ENCODE measurements at regions not wholly inside any gene's neighbourhood (a gene's known extent, or its start where the extent isn't known, plus 50 kb on each side); places are given as distances from the start of the nearest gene placed in this dataset.

DNA sequence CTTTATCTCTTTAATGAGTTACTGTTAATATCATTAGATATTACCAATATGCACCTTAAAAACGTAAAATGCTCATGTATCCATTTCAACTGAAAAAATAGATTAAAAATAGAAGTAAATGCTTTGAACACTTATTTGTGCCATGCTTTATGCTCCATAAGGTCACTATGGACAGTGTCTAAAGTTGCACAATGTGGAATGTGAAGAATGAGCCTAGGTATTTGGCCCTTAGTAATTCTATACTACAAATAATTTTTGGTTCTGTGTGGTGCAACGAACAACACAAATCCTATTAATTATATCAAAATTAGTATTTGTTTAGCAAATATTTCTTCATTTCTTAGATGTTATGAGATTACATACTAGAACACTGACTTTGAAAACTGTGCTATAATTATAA, 469.9 kb upstream of the TUSC1 start:
- TF ChIP-seq POLR2A (IDR thresholded peaks at IDR 0.05; ENCODE audit: control extremely low read depth in 1 of 2, low read depth in 2 of 2, low read length in 2 of 2) (no peak), RAD21 (IDR thresholded peaks at IDR 0.05 in 1 of 2, conservative IDR thresholded peaks at IDR 0.05 in 1 of 2; ENCODE audit: low read depth in 2 of 2, low read length in 2 of 2) (no peak), TCF12 (IDR thresholded peaks at IDR 0.05; ENCODE audit: low read depth, low read length) (no peak), ZNF274 (IDR thresholded peaks at IDR 0.05; ENCODE audit: borderline replicate concordance, extremely low read depth, low read length) (no peak), POLR2AphosphoS5 (IDR thresholded peaks at IDR 0.05; ENCODE audit: low read depth, low read length) (no peak), RXRA (IDR thresholded peaks at IDR 0.05; ENCODE audit: insufficient read depth, low read depth, low read length) (no peak), EZH2 (IDR thresholded peaks at IDR 0.05; ENCODE audit: low read depth, low read length, severe bottlenecking) (no peak), HDAC6 (IDR thresholded peaks at IDR 0.05; ENCODE audit: low read depth, low read length) (no peak)
- TF ChIP-seq, protein P1, sequence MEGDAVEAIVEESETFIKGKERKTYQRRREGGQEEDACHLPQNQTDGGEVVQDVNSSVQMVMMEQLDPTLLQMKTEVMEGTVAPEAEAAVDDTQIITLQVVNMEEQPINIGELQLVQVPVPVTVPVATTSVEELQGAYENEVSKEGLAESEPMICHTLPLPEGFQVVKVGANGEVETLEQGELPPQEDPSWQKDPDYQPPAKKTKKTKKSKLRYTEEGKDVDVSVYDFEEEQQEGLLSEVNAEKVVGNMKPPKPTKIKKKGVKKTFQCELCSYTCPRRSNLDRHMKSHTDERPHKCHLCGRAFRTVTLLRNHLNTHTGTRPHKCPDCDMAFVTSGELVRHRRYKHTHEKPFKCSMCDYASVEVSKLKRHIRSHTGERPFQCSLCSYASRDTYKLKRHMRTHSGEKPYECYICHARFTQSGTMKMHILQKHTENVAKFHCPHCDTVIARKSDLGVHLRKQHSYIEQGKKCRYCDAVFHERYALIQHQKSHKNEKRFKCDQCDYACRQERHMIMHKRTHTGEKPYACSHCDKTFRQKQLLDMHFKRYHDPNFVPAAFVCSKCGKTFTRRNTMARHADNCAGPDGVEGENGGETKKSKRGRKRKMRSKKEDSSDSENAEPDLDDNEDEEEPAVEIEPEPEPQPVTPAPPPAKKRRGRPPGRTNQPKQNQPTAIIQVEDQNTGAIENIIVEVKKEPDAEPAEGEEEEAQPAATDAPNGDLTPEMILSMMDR (IDR thresholded peaks at IDR 0.05; ENCODE audit: control extremely low read depth in 1 of 3, insufficient read depth in 1 of 3, low read depth in 1 of 3, low read length in 3 of 3): no peak
- TF ChIP-seq, protein P2, sequence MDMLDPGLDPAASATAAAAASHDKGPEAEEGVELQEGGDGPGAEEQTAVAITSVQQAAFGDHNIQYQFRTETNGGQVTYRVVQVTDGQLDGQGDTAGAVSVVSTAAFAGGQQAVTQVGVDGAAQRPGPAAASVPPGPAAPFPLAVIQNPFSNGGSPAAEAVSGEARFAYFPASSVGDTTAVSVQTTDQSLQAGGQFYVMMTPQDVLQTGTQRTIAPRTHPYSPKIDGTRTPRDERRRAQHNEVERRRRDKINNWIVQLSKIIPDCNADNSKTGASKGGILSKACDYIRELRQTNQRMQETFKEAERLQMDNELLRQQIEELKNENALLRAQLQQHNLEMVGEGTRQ (IDR thresholded peaks at IDR 0.05; ENCODE audit: low read length): no peak
